ENCODE measurements at regions not wholly inside any gene's neighbourhood (a gene's known extent, or its start where the extent isn't known, plus 50 kb on each side); places are given as distances from the start of the nearest gene placed in this dataset.

GRCh38 chr6:167711768-167712730, 114.7 kb upstream of the AFDN start:
- TF ChIP-seq CTCF (conservative IDR thresholded peaks at IDR 0.05; ENCODE audit: control insufficient read depth, insufficient read depth, low read depth, low read length): no peak

GRCh38 chr6:167712731-167713475, 113.8 kb upstream of the AFDN start:
- H3K4me3 ChIP-seq (ENCODE audit: control insufficient read depth, low read depth, low read length): no peak overlapping the region
- no peak for TF ChIP-seq CTCF (conservative IDR thresholded peaks at IDR 0.05; ENCODE audit: control insufficient read depth, insufficient read depth, low read depth, low read length)
- DNase-seq (ENCODE audit: low read depth): no peak

More at GRCh38 chr6:167711768-167712730, 114.7 kb upstream of the AFDN start:
- no peak overlapping the region for H3K4me3 ChIP-seq (ENCODE audit: control insufficient read depth, low read depth, low read length)
- no peak for DNase-seq (ENCODE audit: low read depth)

GRCh38 chr6:167714152-167714551, 112.6 kb upstream of the AFDN start:
- no peak for TF ChIP-seq CTCF (conservative IDR thresholded peaks at IDR 0.05; ENCODE audit: control insufficient read depth, insufficient read depth, low read depth, low read length)
- no peak overlapping the region for H3K4me3 ChIP-seq (ENCODE audit: control insufficient read depth, low read depth, low read length)
- DNase-seq (ENCODE audit: low read depth): no peak

- no peak overlapping the region for H3K4me3 ChIP-seq (ENCODE audit: control insufficient read depth, low read depth, low read length)
- TF ChIP-seq CTCF (conservative IDR thresholded peaks at IDR 0.05; ENCODE audit: control insufficient read depth, insufficient read depth, low read depth, low read length): no peak
- DNase-seq (ENCODE audit: low read depth): no peak
Observed at GRCh38 chr6:167717455-167717854, 109.3 kb upstream of the AFDN start.

GRCh38 chr6:167717867-167718266, 108.8 kb upstream of the AFDN start:
- H3K4me3 ChIP-seq (ENCODE audit: control insufficient read depth, low read depth, low read length): no peak overlapping the region
- no peak for DNase-seq (ENCODE audit: low read depth)
- no peak for TF ChIP-seq CTCF (conservative IDR thresholded peaks at IDR 0.05; ENCODE audit: control insufficient read depth, insufficient read depth, low read depth, low read length)

GRCh38 chr6:167719920-167720319, 106.8 kb upstream of the AFDN start:
- no peak overlapping the region for H3K4me3 ChIP-seq (ENCODE audit: control insufficient read depth, low read depth, low read length)
- TF ChIP-seq CTCF (conservative IDR thresholded peaks at IDR 0.05; ENCODE audit: control insufficient read depth, insufficient read depth, low read depth, low read length): no peak
- DNase-seq (ENCODE audit: low read depth): no peak

Data from fibroblast of mammary gland (primary cell).